SK-N-SH (cell line): ENCODE measurements at regions not wholly inside any gene's neighbourhood (a gene's known extent, or its start where the extent isn't known, plus 50 kb on each side); places are given as distances from the start of the nearest gene placed in this dataset.

Experiments
- CTCF ChIA-PET: fragments of 300-600, 350-600 bp; formaldehyde crosslinking; extraction: SDS; loops from one replicate; lab custom pipeline; 2021; lab: Yijun Ruan, JAX
- POLR2A ChIA-PET: fragments of 350-600 bp; sonication (Branson Sonifier 250); formaldehyde crosslinking; extraction: SDS; loops from one replicate; lab custom pipeline; 2020; ENCODE audit warnings: antibody characterized with exemption, inconsistent platforms; lab: Yijun Ruan, JAX
- DNase-seq: peaks from one replicate; pipeline ENCODE4 v3.0.0; 2012
- H2AFZ ChIP-seq: fragments of 200-600 bp; sonication (generic); 2 replicates; pipeline ENCODE4 v1.8.1; 2016; ENCODE audit warnings: antibody characterized with exemption, mild to moderate bottlenecking, low read depth
- H3F3A ChIP-seq: fragments of 200-600 bp; sonication (generic); replicated peaks from 2 replicates; pipeline ENCODE3; 2016; ENCODE audit warnings: antibody characterized with exemption, mild to moderate bottlenecking; ENCODE audit not compliant: insufficient read depth
- H3K27ac ChIP-seq, 2 experiments: fragments of 200-500 bp in 1 of 2; fragments of 200-600 bp in 1 of 2; sonication (Bioruptor generic) in 1 of 2; sonication (generic), shearing (Covaris generic) in 1 of 2; 2 replicates each; pipeline versions ENCODE4 v1.5.1 to v1.6.1; 2014 to 2016; ENCODE audit warnings: low read depth in 2 of 2, inconsistent platforms in 1 of 2, low read length in 1 of 2, mild to moderate bottlenecking in 1 of 2, mixed read lengths in 1 of 2
- H3K27me3 ChIP-seq: fragments of 200-600 bp; sonication (generic), shearing (Covaris generic); 2 replicates; pipeline ENCODE4 v1.6.1; 2016; ENCODE audit warnings: mixed run types; ENCODE audit not compliant: insufficient read depth
- H3K36me3 ChIP-seq, 2 experiments: fragments of 200-500 bp in 1 of 2; fragments of 200-600 bp in 1 of 2; sonication (Bioruptor generic) in 1 of 2; sonication (generic) in 1 of 2; replicated peaks in 1 of 2; 2 replicates each; pipeline versions ENCODE3 to v1.5.1; 2014 to 2016; ENCODE audit warnings: low read length in 1 of 2, mild to moderate bottlenecking in 1 of 2; ENCODE audit not compliant: insufficient read depth in 2 of 2, control insufficient read depth in 1 of 2
- H3K4me1 ChIP-seq, 2 experiments: fragments of 200-500 bp in 1 of 2; fragments of 200-600 bp in 1 of 2; sonication (Bioruptor generic) in 1 of 2; sonication (generic), shearing (Covaris generic) in 1 of 2; 2 replicates each; pipeline versions ENCODE4 v1.5.1 to v1.6.1; 2014 to 2016; ENCODE audit warnings: low read depth in 1 of 2, low read length in 1 of 2, mixed run types in 1 of 2; ENCODE audit not compliant: insufficient read depth in 2 of 2, control insufficient read depth in 1 of 2
- H3K4me2 ChIP-seq: fragments of 200-600 bp; sonication (generic), shearing (Covaris generic); 2 replicates; pipeline ENCODE4 v1.6.1; 2017; ENCODE audit warnings: mixed run types
- H3K4me3 ChIP-seq, 2 experiments: fragments of 200-500 bp in 1 of 2; fragments of 200-600 bp in 1 of 2; sonication (Bioruptor generic) in 1 of 2; sonication (generic), shearing (Covaris generic) in 1 of 2; 2 replicates each; pipeline versions ENCODE4 v1.5.1 to v1.8.1; 2014 to 2016; ENCODE audit warnings: low read depth in 2 of 2, inconsistent platforms in 1 of 2, low read length in 1 of 2, mild to moderate bottlenecking in 1 of 2, mixed read lengths in 1 of 2, moderate library complexity in 1 of 2
- H3K79me2 ChIP-seq: fragments of 200-600 bp; sonication (generic); 2 replicates; pipeline ENCODE4 v1.8.1; 2017; ENCODE audit warnings: mild to moderate bottlenecking; ENCODE audit not compliant: insufficient read depth
- H3K9ac ChIP-seq: fragments of 200-600 bp; sonication (generic); 2 replicates; pipeline ENCODE4 v1.6.1; 2017; ENCODE audit warnings: mixed run types
- H3K9me2 ChIP-seq: fragments of 200-600 bp; sonication (generic); 2 replicates; pipeline ENCODE4 v1.6.1; 2017; ENCODE audit warnings: mixed run types
- H3K9me3 ChIP-seq: fragments of 200-600 bp; sonication (generic); 2 replicates; pipeline ENCODE4 v1.6.1; 2017; ENCODE audit warnings: mixed run types, mild to moderate bottlenecking, moderate library complexity
- H4K20me1 ChIP-seq: fragments of 200-600 bp; sonication (generic); 2 replicates; pipeline ENCODE4 v1.6.1; 2017; ENCODE audit warnings: mild to moderate bottlenecking, mixed run types; ENCODE audit not compliant: insufficient read depth
- EZH2phosphoT487 ChIP-seq: fragments of 200-600 bp; sonication (generic); IDR thresholded peaks from 2 replicates; pipeline ENCODE4 v1.6.1; 2017; ENCODE audit warnings: low read depth, mixed run types, mild to moderate bottlenecking, antibody characterized with exemption, moderate library complexity, borderline replicate concordance
- FOSL2 ChIP-seq: IDR thresholded peaks from 2 replicates; pipeline ENCODE4 v1.4.0; 2012; ENCODE audit warnings: low read depth, mild to moderate bottlenecking, moderate library complexity, borderline replicate concordance
- IRF3 ChIP-seq: fragments of 150-350 bp; IDR thresholded peaks from 2 replicates; pipeline ENCODE4 v1.6.1; 2016; ENCODE audit warnings: mild to moderate bottlenecking, low read depth, low read length
- JUND ChIP-seq: IDR thresholded peaks from 2 replicates; pipeline ENCODE4 v1.4.0; 2012
- MEF2A ChIP-seq: IDR thresholded peaks from 2 replicates; pipeline ENCODE4 v1.4.0; 2012; ENCODE audit warnings: low read depth, borderline replicate concordance
- RXRA ChIP-seq: IDR thresholded peaks from 2 replicates; pipeline ENCODE4 v1.4.0; 2012; ENCODE audit warnings: low read depth, mild to moderate bottlenecking, borderline replicate concordance
- SMC3 ChIP-seq: IDR thresholded peaks from 2 replicates; pipeline ENCODE4 v1.6.1; 2012; ENCODE audit warnings: low read depth, low read length, improper control_type of control experiment
- TAF1 ChIP-seq: IDR thresholded peaks from 2 replicates; pipeline ENCODE4 v1.6.1; 2012; ENCODE audit warnings: low read depth, mild to moderate bottlenecking, low read length, moderate library complexity, borderline replicate concordance
- TEAD4 ChIP-seq: IDR thresholded peaks from 2 replicates; pipeline ENCODE4 v1.4.0; 2012; ENCODE audit warnings: mild to moderate bottlenecking, borderline replicate concordance; ENCODE audit not compliant: insufficient read depth
- WGBS: methylation state at CpG from one replicate; pipeline ENCODE4 v1.1.6; 2017; ENCODE audit warnings: low lambda C conversion rate; 5-methylcytosine and 5-hydroxymethylcytosine counted together

GRCh38 chr3:29050155-29050554 is 230.7 kb upstream of the RBMS3 start:
- H3K4me3 ChIP-seq = no peak overlapping the region
- no peaks in the 10 kb centered on the region for H4K20me1 ChIP-seq
- POLR2A ChIA-PET = no interaction called here
- no peak overlapping the region for H3K4me2 ChIP-seq
- CTCF ChIA-PET = interaction anchor here (0.6 to 1.2 kb wide), 2 partner anchors 10 to 642 kb away, joined by 3 read pairs; no protein-coding TSS in a partner anchor
- no peaks in the 10 kb centered on the region for H3K4me1 ChIP-seq
- no peak overlapping the region for H3K27ac ChIP-seq
- no peaks in the 10 kb centered on the region for H3K9me3 ChIP-seq
- 66% methylated on average over 2 of the region's 2 CpGs for WGBS
- no peak overlapping the region for H3K9ac ChIP-seq
- TF ChIP-seq JUND (no peak), EZH2phosphoT487 (no peak), IRF3 (no peak), TAF1 (no peak), SMC3 (no peak), TEAD4 (no peak)
- H3K27me3 ChIP-seq = no peaks in the 10 kb centered on the region
- H3K79me2 ChIP-seq = no peaks in the 10 kb centered on the region
- no peaks in the 10 kb centered on the region for H3K36me3 ChIP-seq
- no peaks in the 10 kb centered on the region for H3K9me2 ChIP-seq
- no peak for DNase-seq
- no peaks in the 10 kb centered on the region for H3F3A ChIP-seq
- no peak overlapping the region for H2AFZ ChIP-seq

DNA sequence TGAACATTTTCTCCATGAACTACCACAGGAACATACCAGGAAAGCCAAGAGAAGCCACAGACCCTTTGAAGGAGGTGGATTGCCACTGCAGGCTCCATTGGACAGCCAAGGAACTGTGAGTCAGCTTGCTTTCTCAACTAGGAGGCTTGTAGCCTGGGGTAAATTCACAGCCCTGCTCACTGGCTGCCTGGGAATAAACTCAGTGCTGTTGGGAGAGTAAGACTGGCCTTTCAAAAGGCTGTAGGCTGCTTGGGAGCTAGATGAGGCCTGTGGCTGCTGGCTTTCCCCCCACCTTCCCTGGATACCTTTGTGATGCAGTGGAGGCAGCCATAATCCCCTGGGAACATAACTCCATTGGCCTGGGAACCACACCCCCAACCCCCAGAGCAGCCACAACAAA is 223.5 kb upstream of the RBMS3 start:
- CTCF ChIA-PET = no interaction called here
- no peak overlapping the region for H3K27ac ChIP-seq

More for the DNA sequence above, 223.5 kb upstream of the RBMS3 start:
- TF ChIP-seq FOSL2 (no peak), RXRA (no peak), IRF3 (no peak), MEF2A (no peak)
- POLR2A ChIA-PET = no interaction called here
- Histone ChIP-seq H4K20me1 (no peaks in the 10 kb centered on the region), H3K4me2 (no peak overlapping the region), H3K9me2 (no peaks in the 10 kb centered on the region), H3F3A (no peaks in the 10 kb centered on the region), H3K4me3 (no peak overlapping the region), H3K79me2 (no peaks in the 10 kb centered on the region), H3K27me3 (no peaks in the 10 kb centered on the region), H3K4me1 (no peaks in the 10 kb centered on the region), H3K9ac (no peak overlapping the region), H3K36me3 (no peaks in the 10 kb centered on the region), H3K9me3 (no peaks in the 10 kb centered on the region), H2AFZ (no peak overlapping the region; the same call in 1 of the 2 replicates)
- DNase-seq = no peak
